SIG-M5 treated with dmso at 0.1 percent for 504 hours (cell line): ENCODE measurements at regions not wholly inside any gene's neighbourhood (a gene's known extent, or its start where the extent isn't known, plus 50 kb on each side); places are given as distances from the start of the nearest gene placed in this dataset.
"Not testable (repeated sequence)": the region's sequence is repeated elsewhere in the genome, so short reads cannot be mapped to it uniquely, and the experiment has no call there.

Experiments used
- DNase-seq: peaks from one replicate; lab custom pipeline; 2025; ENCODE audit not compliant: unreplicated experiment; lab: John Stamatoyannopoulos, UW

DNA sequence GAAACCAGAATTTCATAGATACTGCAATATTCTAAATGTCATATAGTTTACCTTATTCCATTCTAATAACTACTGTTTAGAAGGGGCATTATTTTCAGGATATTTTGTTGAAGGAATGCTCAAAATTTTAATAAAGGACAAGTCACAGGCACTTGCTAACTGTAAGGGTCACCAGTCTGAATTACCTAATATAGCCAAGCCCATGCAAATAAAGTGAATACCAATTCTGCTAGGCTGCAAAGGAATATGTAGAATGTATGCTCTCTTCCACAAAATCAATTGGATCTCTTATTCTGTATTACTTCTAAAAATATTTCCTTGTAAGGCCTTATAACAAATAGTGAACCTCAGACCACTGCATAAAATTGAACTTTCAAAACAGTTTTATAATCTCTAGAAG, 52.3 kb upstream of the FAT4 start:
- DNase-seq: no peak

DNA sequence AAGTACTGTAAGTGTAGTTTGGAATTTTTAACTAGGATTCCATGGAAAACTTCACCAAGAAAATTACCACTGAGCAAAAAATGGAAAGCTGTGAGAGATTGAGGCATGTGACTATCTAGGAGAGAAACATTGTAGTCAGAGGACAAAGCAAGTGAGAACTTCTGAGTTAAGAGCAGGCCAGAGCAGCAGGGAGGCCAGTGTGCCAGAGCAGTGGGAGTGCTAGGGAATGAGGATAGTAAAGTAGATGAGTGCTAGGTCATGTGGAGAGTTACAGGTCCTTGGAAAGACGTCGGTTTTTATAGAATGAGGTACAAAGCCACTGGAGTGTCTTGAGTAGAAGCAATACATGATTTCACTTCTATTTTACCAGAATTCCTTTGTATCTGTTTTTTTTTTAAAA, 52.7 kb upstream of the FAT4 start:
- DNase-seq: no peak

DNA sequence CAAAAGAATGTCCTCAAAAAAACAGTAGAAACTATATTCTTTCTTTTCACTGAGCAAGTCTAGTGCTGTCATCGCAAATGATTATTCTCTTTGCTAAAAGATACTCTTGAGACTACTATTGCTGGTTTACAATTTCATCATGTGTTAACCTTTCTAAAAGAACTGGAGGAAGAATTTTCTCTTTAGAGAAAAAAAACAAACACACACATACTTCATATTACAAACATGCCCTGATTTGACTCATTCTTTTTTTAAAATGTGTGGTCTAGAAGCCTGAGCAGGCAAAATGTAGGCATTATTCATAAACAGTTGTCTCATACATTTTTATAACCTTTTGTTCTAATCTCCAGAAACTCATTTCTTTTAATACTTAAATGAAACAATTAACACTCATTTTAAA, 60.6 kb upstream of the FAT4 start:
- no peak for DNase-seq

DNA sequence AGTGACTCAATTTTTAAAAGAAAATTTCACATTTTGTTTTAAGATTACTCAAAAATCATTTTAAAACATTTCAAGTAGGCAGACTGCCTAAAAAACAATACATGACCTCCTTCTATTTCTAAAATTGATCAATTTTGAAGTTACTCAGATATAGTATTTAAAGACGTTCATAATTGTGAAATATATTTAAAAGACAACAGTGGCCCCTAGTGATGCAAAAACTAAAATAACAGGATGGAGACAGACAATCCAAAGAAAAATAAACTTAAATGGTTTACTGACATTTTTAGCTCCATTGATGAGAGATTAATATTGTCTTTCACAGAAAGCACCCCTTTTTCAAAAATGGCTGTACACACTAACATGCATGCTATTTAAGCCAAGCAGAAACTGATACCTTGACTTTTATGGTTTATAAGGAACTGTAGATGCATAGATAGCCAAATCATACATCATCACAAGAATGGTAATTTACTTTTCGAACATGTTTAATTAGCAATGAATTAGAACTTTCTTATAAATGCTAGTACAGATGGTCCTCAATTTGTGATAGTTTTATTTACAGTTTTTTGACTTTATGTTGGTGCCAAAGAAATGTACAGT, 69.8 kb upstream of the FAT4 start:
- DNase-seq: peak; percentile 8

DNA sequence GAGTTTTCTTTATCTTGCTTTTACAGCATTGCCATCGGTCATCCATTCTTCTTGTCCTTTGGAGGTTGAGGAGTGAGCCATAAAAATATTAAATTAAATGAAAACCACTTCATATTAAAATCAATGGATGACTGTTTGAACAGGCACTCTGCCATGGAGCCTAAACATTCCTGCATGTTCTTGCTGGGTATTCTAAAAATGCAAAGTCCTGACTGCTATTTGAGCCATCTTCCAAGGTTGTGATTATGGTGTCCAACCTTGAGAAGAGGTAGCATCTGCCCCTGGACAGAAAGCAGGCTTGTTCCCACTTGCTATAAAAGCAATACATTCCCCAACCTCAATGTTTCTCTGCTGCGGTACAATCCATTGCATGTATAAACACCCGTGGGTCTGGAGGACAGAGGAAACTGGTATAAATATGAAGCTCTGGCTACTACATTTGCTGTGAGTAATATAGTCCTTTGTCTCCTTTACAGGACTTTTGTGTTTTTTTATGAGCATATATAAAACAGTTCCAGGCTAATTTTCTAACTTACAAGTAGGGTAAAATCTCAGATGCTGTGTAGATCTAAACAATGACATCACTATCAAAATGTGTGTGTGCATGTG, 70.9 kb upstream of the FAT4 start:
- DNase-seq: no peak

DNA sequence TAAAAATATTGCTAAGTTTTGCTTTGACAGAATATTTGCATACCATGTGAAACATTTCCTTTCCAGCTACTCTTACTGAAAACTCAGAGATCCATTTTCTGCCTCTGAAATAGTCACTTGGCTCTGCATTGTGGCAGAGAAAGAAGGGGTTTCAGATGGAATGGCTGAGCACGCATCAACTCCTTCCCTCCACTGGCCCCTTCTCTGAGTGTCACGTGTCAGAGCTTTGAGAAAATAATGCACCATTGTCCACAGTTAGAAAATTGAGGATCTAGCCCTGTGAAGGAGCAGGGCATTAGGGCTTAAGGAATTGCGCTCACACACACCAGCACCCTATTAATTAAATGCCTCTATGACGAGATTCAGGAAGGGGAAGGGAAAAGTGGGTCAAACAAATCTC, 78.8 kb upstream of the FAT4 start:
- DNase-seq: no peak

DNA sequence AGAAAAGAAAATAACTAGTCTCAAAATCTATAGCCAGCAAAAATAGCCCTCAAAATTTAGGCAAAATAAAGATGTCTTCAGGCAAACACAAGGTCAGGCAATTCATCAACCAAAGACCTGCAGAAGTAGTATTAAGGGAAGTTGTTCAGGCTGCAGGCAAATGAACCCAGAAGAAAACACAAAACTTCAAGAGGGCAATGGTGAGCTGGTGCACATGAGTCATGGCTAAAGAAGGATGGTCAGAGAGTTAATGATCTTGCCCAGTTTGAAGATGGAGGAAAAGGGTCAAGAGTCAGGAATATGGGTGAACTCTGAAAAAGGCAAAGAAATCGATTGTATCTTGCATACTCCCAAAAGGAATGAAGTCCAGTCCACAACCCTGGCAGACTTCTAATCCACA, 83.1 kb upstream of the FAT4 start:
- no peak for DNase-seq

DNA sequence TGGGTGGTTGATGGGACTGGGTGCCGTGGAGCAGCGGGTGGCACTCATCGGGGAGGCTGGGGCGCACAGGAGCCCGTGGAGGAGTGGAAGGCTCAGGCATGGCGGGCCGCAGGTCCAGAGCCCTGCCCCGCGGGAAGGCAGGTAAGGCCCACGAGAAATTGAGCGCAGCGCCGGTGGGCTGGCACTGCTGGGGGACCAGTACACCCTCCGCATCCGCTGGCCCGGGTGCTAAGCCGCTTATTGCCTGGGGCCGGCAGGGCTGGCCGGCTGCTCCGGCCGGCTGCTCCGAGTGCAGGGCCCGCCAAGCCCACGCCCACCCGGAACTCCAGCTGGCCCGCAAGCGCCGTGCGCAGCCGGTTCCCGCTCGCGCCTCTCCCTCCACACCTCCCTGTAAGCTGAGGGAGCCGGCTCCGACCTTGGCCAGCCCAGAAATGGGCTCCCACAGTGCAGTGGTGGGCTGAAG, 85.1 kb upstream of the FAT4 start:
- DNase-seq: no peak

DNA sequence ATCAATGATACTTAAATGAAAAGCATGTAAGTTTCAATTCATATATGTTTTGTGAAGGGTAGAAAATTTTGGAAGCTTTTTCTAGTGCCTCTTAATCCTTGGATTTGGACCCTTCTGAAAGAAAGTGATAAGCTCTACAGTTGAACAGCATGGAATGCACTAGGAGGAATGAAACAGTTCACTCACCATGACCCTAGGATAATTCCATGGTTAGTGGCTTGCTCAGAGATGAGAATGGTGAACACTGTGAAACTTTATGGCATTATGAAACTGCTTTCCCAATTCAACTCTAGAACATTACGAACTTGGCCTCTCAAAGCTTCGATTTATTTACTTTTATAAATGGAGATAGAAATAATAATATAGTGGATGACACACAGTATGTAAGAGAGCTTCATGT, 88.9 kb upstream of the FAT4 start:
- no peak for DNase-seq

DNA sequence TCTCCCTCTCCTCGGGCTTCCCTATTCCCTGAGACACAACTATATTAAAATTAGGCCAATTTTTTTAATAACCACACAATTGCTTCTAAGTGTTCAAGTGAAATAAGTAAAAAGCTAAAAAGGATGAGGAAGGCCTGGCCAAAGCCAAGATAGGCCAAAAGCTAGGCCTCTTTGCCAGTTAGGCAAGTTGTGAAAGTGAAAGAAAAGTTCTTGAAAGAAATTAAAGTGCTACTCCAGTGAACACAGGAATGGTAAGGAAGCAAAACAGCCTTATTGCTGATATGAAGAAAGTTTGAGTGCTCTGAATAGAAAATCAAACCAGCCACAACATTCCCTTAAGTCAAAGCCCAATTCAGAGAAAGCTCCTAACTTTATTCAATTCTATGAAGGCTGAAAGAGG, 114.2 kb upstream of the FAT4 start:
- no peak for DNase-seq

DNA sequence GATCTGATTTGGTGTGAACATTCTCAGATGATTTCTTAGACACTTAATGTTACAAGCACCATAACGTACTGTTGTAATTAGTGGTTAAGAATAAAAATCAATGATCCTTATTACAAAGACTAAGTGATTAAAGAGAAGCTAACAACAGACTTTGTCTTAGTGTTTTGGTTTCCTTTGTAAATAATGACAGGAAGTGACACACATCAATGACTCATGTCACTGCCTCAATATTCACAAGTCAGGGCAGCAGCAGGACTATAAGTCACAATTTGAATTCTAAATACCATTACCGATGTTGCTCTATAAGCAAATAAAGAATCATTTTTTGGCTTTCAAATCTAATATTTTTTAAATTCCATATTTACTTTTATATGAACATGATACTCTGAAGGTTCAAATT, 115.8 kb upstream of the FAT4 start:
- DNase-seq: no peak

DNA sequence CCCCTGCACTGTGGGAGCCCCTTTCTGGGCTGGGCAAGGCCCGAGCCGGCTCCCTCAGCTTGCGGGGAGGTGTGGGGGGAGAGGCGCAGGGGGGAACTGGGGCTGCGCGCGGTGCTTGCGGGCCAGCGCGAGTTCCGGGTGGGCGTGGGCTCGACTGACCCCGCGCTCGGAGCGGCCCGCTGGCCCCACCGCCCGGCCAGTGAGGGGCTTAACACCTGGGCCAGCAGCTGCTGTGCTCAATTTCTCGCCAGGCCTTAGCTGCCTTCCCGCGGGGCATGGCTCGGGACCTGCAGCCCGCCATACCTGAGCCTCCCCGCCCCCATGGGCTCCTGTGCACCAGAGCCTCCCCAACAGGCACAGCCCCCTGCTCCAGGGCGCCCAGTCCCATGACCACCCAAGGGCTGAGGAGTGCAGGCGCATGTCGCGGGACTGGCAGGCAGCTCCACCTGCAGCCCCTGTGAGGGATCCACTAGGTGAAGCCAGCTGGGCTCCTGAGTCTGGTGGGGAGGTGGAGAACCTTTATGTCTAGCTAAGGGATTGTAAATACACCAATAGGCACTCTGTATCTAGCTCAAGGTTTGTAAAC, 122.8 kb upstream of the FAT4 start:
- not testable (repeated sequence) for DNase-seq

DNA sequence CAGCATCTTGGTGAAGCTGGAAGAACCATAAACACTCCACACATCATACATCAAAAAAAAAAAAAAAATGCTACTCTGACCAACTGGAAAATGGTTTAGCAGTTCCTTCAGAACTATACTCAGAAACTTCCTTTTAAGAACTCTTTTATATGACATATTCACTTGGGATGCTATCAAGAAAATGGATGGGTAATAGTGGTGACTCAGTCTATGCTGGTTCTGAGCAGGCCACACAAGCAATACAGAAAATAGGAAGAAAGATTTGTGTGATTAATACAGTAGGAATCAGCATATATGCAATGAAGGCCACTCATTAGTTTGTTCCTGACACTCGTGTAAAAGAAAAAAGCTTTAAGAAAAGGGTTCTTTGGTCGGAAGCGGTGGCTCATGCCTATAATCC, 123.5 kb upstream of the FAT4 start:
- no peak for DNase-seq

DNA sequence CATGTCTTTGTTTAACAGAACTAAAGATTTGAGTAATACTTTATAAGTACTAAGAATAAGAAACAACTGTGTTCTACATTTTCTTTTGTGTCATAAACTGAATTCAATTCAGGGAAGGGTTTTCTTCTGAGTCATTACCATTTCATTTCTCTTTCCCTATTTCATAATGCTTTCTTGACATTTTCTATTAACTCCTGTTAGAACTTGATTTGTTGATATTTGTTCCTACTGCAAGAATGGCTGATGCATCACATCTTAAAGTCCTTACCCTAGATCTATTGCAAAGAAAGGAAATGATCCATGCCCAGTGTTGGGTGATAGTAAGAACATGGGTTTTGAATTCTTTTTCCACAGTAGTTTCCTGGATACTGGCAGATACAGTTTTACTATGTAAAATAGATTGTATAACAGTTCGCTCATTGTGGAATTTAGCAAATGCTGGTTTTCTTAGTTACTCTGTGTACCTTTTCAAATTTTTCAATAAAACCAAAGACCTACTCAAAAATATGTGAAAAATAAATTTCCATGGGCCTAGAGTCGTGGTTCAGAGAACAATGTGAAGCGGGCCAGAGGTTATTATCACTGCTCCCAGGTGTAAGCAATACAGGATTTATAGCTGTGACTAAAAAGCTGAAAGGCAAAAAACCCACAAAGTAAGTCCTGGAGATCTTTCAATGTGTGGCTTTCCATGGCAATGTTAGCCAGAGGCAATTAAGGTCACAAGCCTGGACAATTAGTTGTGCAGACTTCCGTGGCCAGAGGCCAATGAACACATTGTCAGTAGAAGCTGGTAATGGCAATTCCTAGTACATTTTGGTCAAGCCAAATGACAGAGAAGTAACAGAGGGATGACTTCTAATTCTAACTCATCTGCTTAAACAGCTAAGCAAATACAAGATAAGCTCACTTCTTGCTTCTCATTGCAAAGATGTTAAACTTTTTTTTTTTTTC, 127.3 kb upstream of the FAT4 start:
- DNase-seq: no peak

DNA sequence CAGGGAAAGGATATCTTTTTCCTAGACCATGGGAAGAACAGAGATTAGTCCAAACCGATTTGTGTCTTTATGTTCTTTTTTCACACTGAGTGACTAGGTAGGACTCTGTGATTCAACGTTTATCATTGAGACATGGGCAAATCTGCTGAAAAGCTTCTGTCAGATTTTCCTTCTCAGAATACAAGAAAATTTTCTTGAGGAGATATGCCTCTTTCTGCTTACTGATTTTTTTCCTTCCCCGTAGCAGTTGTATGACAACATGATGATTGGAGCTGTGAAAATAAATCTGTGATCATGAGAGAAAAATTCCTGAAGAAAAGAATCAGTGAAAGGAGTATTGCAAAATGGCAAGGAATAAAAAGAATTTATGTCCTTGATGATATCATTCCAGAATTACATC, 130.6 kb upstream of the FAT4 start:
- DNase-seq: no peak

DNA sequence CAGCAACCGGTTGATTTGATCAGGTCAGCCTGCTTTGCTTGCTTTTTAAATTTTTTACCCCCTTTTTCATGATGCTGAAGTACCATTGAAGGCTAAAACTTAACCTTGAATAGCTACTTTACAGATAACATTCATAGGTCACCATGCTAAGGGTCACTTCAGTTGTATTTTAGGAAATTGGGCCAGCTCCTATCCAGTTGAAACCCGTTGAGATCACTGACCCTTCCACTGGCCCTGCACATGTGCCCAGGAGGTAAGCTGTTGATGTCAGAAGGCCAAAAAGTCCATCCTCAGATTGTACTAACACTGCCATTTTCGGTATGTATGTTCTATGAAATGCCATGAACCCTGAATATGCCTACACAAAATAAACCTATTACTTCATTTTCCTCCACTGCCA, 133.0 kb upstream of the FAT4 start:
- no peak for DNase-seq

DNA sequence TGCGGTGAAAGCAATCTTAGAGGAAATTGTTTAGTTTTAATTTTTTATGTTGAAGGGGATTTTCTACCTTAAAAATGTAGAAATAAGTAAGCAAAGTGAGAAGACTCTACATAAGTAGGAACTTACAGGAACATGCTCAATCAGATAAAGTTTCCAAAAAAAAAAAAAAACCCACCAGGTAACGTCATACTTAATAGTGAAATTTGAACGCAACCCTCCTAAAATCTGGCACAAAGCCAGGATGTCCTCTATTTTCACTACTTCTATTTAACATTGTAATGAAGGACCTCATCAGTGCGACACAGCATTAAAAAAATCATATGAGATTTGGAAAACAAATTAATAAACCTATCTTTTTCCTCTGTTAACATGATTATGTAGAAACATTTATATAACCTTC, 135.0 kb upstream of the FAT4 start:
- no peak for DNase-seq

DNA sequence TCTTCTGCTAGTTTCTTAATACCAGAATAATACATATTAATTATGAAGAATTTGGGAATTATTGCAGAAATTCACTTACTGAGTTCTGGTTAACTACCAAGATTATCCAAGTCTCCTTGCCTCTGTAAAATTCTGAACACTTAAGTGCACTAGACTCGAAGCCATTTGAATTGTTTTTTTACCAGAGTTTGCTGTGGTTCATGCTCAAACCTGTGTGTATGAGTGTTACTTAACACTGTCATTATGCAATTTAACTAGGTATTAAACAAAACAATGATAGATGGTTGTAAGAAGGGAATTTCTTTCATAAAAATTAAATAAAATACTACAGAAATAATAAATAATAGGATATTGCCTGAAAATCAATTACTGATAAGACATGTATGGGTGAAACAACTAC, 145.6 kb upstream of the FAT4 start:
- DNase-seq: no peak

DNA sequence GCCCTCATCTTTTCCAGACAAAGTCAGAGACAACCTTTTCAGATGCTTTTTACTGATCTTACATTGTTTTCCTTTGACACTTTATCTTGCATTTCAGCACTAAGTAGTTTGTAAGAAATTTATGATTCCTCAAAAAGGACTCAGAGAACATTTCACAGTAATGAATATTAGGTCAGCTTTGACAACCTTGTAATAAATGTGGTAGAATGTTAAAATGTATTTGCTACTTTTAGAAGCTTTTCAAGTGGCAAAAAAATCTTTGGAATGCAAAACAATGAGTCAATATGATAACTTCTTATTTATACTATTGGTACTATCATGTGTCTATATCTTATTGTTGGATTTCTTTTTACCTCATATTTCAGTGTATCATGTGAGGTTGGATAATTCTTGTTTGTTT, 146.2 kb upstream of the FAT4 start:
- no peak for DNase-seq

DNA sequence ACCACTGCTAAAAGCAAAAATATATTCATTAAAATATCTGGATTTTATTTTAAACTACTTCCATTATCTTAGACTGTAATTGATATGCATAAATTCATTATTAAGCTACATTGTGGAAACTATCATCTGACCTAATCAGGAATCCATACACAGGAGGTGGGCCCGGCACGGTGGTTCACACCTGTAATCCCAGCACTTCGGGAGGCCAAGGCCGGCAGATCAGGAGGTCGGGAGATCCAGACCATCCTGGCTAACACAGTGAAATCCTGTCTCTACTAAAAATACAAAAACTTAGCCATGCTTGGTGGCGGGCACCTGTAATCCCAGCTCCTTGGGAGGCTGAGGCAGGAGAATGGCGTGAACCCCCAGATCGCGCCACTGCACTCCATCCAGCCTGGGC, 148.7 kb upstream of the FAT4 start:
- DNase-seq: not testable (repeated sequence)

DNA sequence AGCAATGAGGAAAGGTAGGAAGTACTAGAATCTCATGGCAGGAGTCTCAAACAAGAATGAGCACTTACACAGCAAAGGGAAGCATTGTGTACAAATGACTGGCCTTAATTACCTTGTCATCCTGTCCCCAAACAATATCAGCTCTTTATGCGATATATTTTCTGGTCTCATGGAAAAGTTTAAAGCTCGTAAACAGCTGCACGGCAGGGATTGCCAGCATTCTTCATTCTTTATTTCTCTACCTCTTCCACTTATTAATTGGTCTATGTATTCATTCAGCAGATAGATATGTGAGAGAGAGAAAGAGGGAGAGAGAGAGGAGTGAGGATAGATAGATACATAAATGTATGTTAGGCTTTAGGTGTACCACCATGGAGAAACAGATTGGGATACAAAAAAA, 155.8 kb upstream of the FAT4 start:
- DNase-seq: no peak

DNA sequence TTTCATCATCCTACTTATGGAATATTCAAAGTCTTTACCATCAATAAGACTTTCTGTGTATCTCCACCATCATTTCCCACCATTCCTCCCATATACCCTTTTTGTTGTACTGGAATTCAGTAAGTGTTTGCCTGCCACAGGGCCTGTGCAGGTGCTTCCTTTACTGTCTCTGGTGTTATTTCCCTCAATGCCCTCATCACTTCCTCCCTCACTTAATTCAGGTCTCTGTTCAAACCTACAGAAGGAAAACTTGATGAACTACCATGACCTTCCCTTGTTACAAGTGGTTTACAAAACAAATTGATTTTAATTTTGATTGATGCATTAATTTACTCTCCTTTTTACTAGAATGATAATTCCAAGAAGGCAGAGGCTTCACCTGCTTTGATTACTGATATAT, 159.5 kb upstream of the FAT4 start:
- DNase-seq: no peak
